ENCODE measurements at regions not wholly inside any gene's neighbourhood (a gene's known extent, or its start where the extent isn't known, plus 50 kb on each side); places are given as distances from the start of the nearest gene placed in this dataset.

GRCh38 chr7:86243171-86243570 is 400.5 kb upstream of the GRM3 start:
- Histone ChIP-seq H3K27ac (ENCODE audit: low read depth in 1 of 2, low read length in 2 of 2) (no peak overlapping the region), H4K20me1 (ENCODE audit: insufficient read depth, low read length) (no peaks in the 10 kb centered on the region), H3K9ac (ENCODE audit: insufficient read depth, low read length, poor library complexity, severe bottlenecking) (no peak overlapping the region), H3K79me2 (ENCODE audit: insufficient read depth, low read length) (no peaks in the 10 kb centered on the region), H3K27me3 (ENCODE audit: control insufficient read depth in 2 of 2, insufficient read depth in 2 of 2, low read length in 2 of 2) (no peaks in the 10 kb centered on the region), H2AFZ (ENCODE audit: insufficient read depth, low read depth, low read length, poor library complexity, severe bottlenecking) (no peak overlapping the region), H3K4me3 (replicated peaks in 1 of 3; ENCODE audit: low read depth in 2 of 3, low read length in 3 of 3) (no peak overlapping the region), H3K9me3 (replicated peaks in 1 of 2; ENCODE audit: control insufficient read depth in 1 of 2, insufficient read depth in 1 of 2, low read length in 2 of 2) (no peaks in the 10 kb centered on the region), H3K4me2 (replicated peaks; ENCODE audit: extremely low read depth, low read length, poor library complexity, severe bottlenecking) (no peak overlapping the region), H3K4me1 (ENCODE audit: control insufficient read depth in 1 of 2, insufficient read depth in 2 of 2, low read length in 2 of 2) (no peaks in the 10 kb centered on the region), H3K36me3 (replicated peaks in 1 of 2; ENCODE audit: control insufficient read depth in 1 of 2, insufficient read depth in 2 of 2, low read length in 2 of 2) (no peaks in the 10 kb centered on the region)
- H3K36me3 Mint-ChIP-seq: no peaks in the 10 kb centered on the region
- H3K4me1 Mint-ChIP-seq: no peaks in the 10 kb centered on the region
- no peak overlapping the region for H3K27ac Mint-ChIP-seq
- H3K9me3 Mint-ChIP-seq: peaks cover 0 to 4% (median 2%) of the 10 kb centered on the region in 7 donors
- DNase-seq: no peak
- WGBS (ENCODE audit: insufficient coverage): no CpG with 5 or more reads among the region's 1 CpG
- H3K4me3 Mint-ChIP-seq: no peak overlapping the region
- H3K27me3 Mint-ChIP-seq (ENCODE audit: low read depth in 3 of 3): no peaks in the 10 kb centered on the region
- intact Hi-C loops (cut with micrococcal nuclease): no loop called here
- TF ChIP-seq CTCF (IDR thresholded peaks at IDR 0.05): no peak

- no peak for DNase-seq
- no peaks in the 10 kb centered on the region for H3K36me3 ChIP-seq (replicated peaks in 1 of 2; ENCODE audit: control insufficient read depth in 1 of 2, insufficient read depth in 2 of 2, low read length in 2 of 2)
- Mint-ChIP-seq H3K27me3 (ENCODE audit: low read depth in 3 of 3) (no peaks in the 10 kb centered on the region), H3K4me1 (no peaks in the 10 kb centered on the region), H3K9me3 (peaks cover 7 to 37% (median 17%) of the 10 kb centered on the region in 7 donors), H3K4me3 (no peak overlapping the region), H3K36me3 (no peaks in the 10 kb centered on the region), H3K27ac (no peak overlapping the region)
- H2AFZ ChIP-seq (ENCODE audit: insufficient read depth, low read depth, low read length, poor library complexity, severe bottlenecking): no peak overlapping the region
- H3K4me1 ChIP-seq (ENCODE audit: control insufficient read depth in 1 of 2, insufficient read depth in 2 of 2, low read length in 2 of 2): no peaks in the 10 kb centered on the region
- H3K27me3 ChIP-seq (ENCODE audit: control insufficient read depth in 2 of 2, insufficient read depth in 2 of 2, low read length in 2 of 2): no peaks in the 10 kb centered on the region
- no peak overlapping the region for H3K27ac ChIP-seq (ENCODE audit: low read depth in 1 of 2, low read length in 2 of 2)
- peaks cover 26 to 33% of the 10 kb centered on the region in 2 donors for H3K9me3 ChIP-seq (replicated peaks in 1 of 2; ENCODE audit: control insufficient read depth in 1 of 2, insufficient read depth in 1 of 2, low read length in 2 of 2)
- H3K4me3 ChIP-seq (replicated peaks in 1 of 3; ENCODE audit: low read depth in 2 of 3, low read length in 3 of 3): no peak overlapping the region
- no peak for TF ChIP-seq CTCF (IDR thresholded peaks at IDR 0.05)
- no peak overlapping the region for H3K4me2 ChIP-seq (replicated peaks; ENCODE audit: extremely low read depth, low read length, poor library complexity, severe bottlenecking)
- intact Hi-C loops (cut with micrococcal nuclease): no loop called here
- H4K20me1 ChIP-seq (ENCODE audit: insufficient read depth, low read length): no peaks in the 10 kb centered on the region
- no peaks in the 10 kb centered on the region for H3K79me2 ChIP-seq (ENCODE audit: insufficient read depth, low read length)
- WGBS (ENCODE audit: insufficient coverage): 97% methylated on average over 3 of the region's 3 CpGs
- H3K9ac ChIP-seq (ENCODE audit: insufficient read depth, low read length, poor library complexity, severe bottlenecking): no peak overlapping the region
Measured at GRCh38 chr7:86226191-86226590, 417.5 kb upstream of the GRM3 start.
